ENCODE measurements at regions not wholly inside any gene's neighbourhood (a gene's known extent, or its start where the extent isn't known, plus 50 kb on each side); places are given as distances from the start of the nearest gene placed in this dataset.

DNA sequence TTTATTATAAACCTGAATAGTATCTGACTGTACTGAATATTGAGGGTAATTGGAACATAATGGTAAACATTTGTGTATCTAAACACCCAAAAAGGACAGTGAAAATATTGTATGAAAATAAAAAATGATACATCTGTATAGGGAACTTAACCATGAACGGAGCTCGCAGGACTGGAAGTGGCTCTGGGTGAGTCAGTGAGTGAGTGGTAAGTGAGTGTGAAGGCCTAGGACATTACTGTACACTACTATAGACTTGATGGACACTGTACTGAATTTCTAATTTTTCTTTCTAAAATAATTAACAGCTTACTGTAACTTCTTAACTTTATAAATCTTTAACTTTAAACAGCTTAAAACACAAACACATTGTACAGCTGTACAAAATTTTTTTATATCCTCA is 454.5 kb upstream of the FZD8 start:
- TF ChIP-seq CTCF (IDR thresholded peaks at IDR 0.05): no peak
- TF ChIP-seq POLR2A (IDR thresholded peaks at IDR 0.05): no peak
